ENCODE measurements at regions not wholly inside any gene's neighbourhood (a gene's known extent, or its start where the extent isn't known, plus 50 kb on each side); places are given as distances from the start of the nearest gene placed in this dataset.

- TF ChIP-seq CTCF (IDR thresholded peaks at IDR 0.05) = no peak
- no peaks in the 10 kb centered on the region for H3K4me1 ChIP-seq
- no peak overlapping the region for H3K27ac ChIP-seq
- no peaks in the 10 kb centered on the region for H3K9me3 ChIP-seq
- intact Hi-C loops (cut with DNase I) = no loop called here
- no peaks in the 10 kb centered on the region for H3K27me3 ChIP-seq
- DNase-seq (no peak), ATAC-seq (no peak)
- no peaks in the 10 kb centered on the region for H3K36me3 ChIP-seq
- no peak overlapping the region for H3K4me3 ChIP-seq
Observed at GRCh38 chr1:193697115-193697762, 510.8 kb upstream of the B3GALT2 start.

GRCh38 chr1:193694741-193695140 is 508.3 kb upstream of the B3GALT2 start:
- no peak for TF ChIP-seq CTCF (IDR thresholded peaks at IDR 0.05)
- DNase-seq = no peak
- H3K4me3 ChIP-seq = no peak overlapping the region
- H3K27ac ChIP-seq = no peak overlapping the region
- ATAC-seq = no peak
- no peaks in the 10 kb centered on the region for H3K4me1 ChIP-seq
- H3K36me3 ChIP-seq = no peaks in the 10 kb centered on the region
- no peaks in the 10 kb centered on the region for H3K27me3 ChIP-seq
- intact Hi-C loops (cut with DNase I) = no loop called here
- no peaks in the 10 kb centered on the region for H3K9me3 ChIP-seq

GRCh38 chr1:193685986-193686385 is 499.6 kb upstream of the B3GALT2 start:
- ATAC-seq (no peak), DNase-seq (no peak)
- Histone ChIP-seq H3K4me1 (no peaks in the 10 kb centered on the region), H3K9me3 (no peaks in the 10 kb centered on the region), H3K36me3 (no peaks in the 10 kb centered on the region), H3K27ac (no peak overlapping the region), H3K4me3 (no peak overlapping the region), H3K27me3 (no peaks in the 10 kb centered on the region)
- TF ChIP-seq CTCF (IDR thresholded peaks at IDR 0.05) = no peak
- intact Hi-C loops (cut with DNase I) = no loop called here

GRCh38 chr1:193681422-193681821 is 495.0 kb upstream of the B3GALT2 start:
- H3K27ac ChIP-seq = no peak overlapping the region
- intact Hi-C loops (cut with DNase I) = no loop called here
- no peak for TF ChIP-seq CTCF (IDR thresholded peaks at IDR 0.05)

GRCh38 chr1:193680924-193681316 is 494.5 kb upstream of the B3GALT2 start:
- no peaks in the 10 kb centered on the region for H3K36me3 ChIP-seq
- DNase-seq = no peak

More at GRCh38 chr1:193681422-193681821, 495.0 kb upstream of the B3GALT2 start:
- Histone ChIP-seq H3K4me1 (no peaks in the 10 kb centered on the region), H3K27me3 (no peaks in the 10 kb centered on the region), H3K36me3 (no peaks in the 10 kb centered on the region), H3K9me3 (no peaks in the 10 kb centered on the region), H3K4me3 (no peak overlapping the region)
- DNase-seq = no peak
- ATAC-seq = no peak

More at GRCh38 chr1:193680924-193681316, 494.5 kb upstream of the B3GALT2 start:
- H3K4me1 ChIP-seq = no peaks in the 10 kb centered on the region
- intact Hi-C loops (cut with DNase I) = no loop called here
- ATAC-seq = no peak
- TF ChIP-seq CTCF (IDR thresholded peaks at IDR 0.05) = no peak
- no peak overlapping the region for H3K4me3 ChIP-seq
- no peaks in the 10 kb centered on the region for H3K9me3 ChIP-seq
- H3K27ac ChIP-seq = no peak overlapping the region
- no peaks in the 10 kb centered on the region for H3K27me3 ChIP-seq

All from left lung (tissue), 4 donors.